22Rv1 (cell line): ENCODE measurements at regions not wholly inside any gene's neighbourhood (a gene's known extent, or its start where the extent isn't known, plus 50 kb on each side); places are given as distances from the start of the nearest gene placed in this dataset.

Experiments
- H3K27ac ChIP-seq: fragments of 450-650 bp; 2 replicates; pipeline ENCODE4 v1.5.1; 2017
- CTCF ChIP-seq: fragments of 450-650 bp; IDR thresholded peaks from 2 replicates; pipeline ENCODE4 v1.5.1; 2017; ENCODE audit warnings: mild to moderate bottlenecking
- ZFX ChIP-seq: fragments of 450-650 bp; IDR thresholded peaks from 2 replicates; pipeline ENCODE4 v1.6.1; 2017; ENCODE audit warnings: antibody characterized with exemption, borderline replicate concordance

- no peak for TF ChIP-seq ZFX
- TF ChIP-seq CTCF, result no peak
- no peak overlapping the region for H3K27ac ChIP-seq
Observed at GRCh38 chr17:79237448-79238053, 162.9 kb downstream of the ENGASE start.

GRCh38 chr17:79235808-79236207 lies 161.2 kb downstream of the ENGASE start:
- no peak overlapping the region for H3K27ac ChIP-seq
- TF ChIP-seq CTCF, result no peak
- TF ChIP-seq ZFX, result no peak

GRCh38 chr17:79233916-79234551 lies 159.4 kb downstream of the ENGASE start:
- TF ChIP-seq ZFX, result no peak
- TF ChIP-seq CTCF, result no peak
- H3K27ac ChIP-seq, result no peak overlapping the region

- no peak overlapping the region for H3K27ac ChIP-seq
- no peak for TF ChIP-seq CTCF
- no peak for TF ChIP-seq ZFX
Observed at GRCh38 chr17:79232957-79233356, 158.3 kb downstream of the ENGASE start.

- H3K27ac ChIP-seq, result no peak overlapping the region
- TF ChIP-seq ZFX, result no peak
- TF ChIP-seq CTCF, result no peak
Observed at GRCh38 chr17:79231766-79232287, 157.2 kb downstream of the ENGASE start.

- no peak overlapping the region for H3K27ac ChIP-seq
- no peak for TF ChIP-seq CTCF
- no peak for TF ChIP-seq ZFX
Observed at GRCh38 chr17:79230576-79230975, 156.0 kb downstream of the ENGASE start.

GRCh38 chr17:79226037-79226436 lies 151.4 kb downstream of the ENGASE start:
- no peak overlapping the region for H3K27ac ChIP-seq
- TF ChIP-seq CTCF (no peak), ZFX (no peak)
